WTC11 (cell line): ENCODE measurements at regions not wholly inside any gene's neighbourhood (a gene's known extent, or its start where the extent isn't known, plus 50 kb on each side); places are given as distances from the start of the nearest gene placed in this dataset.

Source experiments
- CREB1 ChIP-seq: sonication (generic); formaldehyde crosslinking; IDR thresholded peaks from 2 replicates; pipeline ENCODE4 v1.8.0; 2023; ENCODE audit warnings: mild to moderate bottlenecking, missing genetic modification reagents
- FOXK1 ChIP-seq: sonication (generic); formaldehyde crosslinking; IDR thresholded peaks from 2 replicates; pipeline ENCODE4 v1.8.0; 2022; ENCODE audit warnings: mild to moderate bottlenecking, moderate library complexity, missing genetic modification reagents
- JUN ChIP-seq: sonication (generic); formaldehyde crosslinking; IDR thresholded peaks from 2 replicates; pipeline ENCODE4 v1.8.0; 2023; ENCODE audit warnings: mild to moderate bottlenecking, missing genetic modification reagents
- KAT7 ChIP-seq: sonication (generic); formaldehyde crosslinking; IDR thresholded peaks from 2 replicates; pipeline ENCODE4 v1.8.1; 2023; ENCODE audit warnings: missing genetic modification reagents, mild to moderate bottlenecking, borderline replicate concordance
- NFYB ChIP-seq: sonication (generic); formaldehyde crosslinking; conservative IDR thresholded peaks from 2 replicates; pipeline ENCODE4 v1.8.0; 2022; ENCODE audit warnings: low read depth, missing genetic modification reagents
- SMAD3 ChIP-seq: sonication (generic); formaldehyde crosslinking; IDR thresholded peaks from 2 replicates; pipeline ENCODE4 v1.8.0; 2022; ENCODE audit warnings: missing genetic modification reagents, mild to moderate bottlenecking, borderline replicate concordance
- TEAD4 ChIP-seq: sonication (generic); formaldehyde crosslinking; IDR thresholded peaks from 2 replicates; pipeline ENCODE4 v1.8.0; 2022; ENCODE audit warnings: mild to moderate bottlenecking, missing genetic modification reagents
- TF ChIP-seq, protein P1 (sequence below): fragments of 200-600 bp; IDR thresholded peaks from 2 replicates; pipeline ENCODE4 v1.8.0; 2022; ENCODE audit warnings: antibody characterized with exemption
- TF ChIP-seq, protein P2 (sequence below): sonication (generic); formaldehyde crosslinking; IDR thresholded peaks from 2 replicates; pipeline ENCODE4 v1.8.0; 2022; ENCODE audit warnings: mild to moderate bottlenecking, missing genetic modification reagents
- TF ChIP-seq, protein P3 (sequence below): sonication (generic); formaldehyde crosslinking; IDR thresholded peaks from 2 replicates; pipeline ENCODE4 v1.8.1; 2022; ENCODE audit warnings: low read depth, missing genetic modification reagents, borderline replicate concordance

DNA sequence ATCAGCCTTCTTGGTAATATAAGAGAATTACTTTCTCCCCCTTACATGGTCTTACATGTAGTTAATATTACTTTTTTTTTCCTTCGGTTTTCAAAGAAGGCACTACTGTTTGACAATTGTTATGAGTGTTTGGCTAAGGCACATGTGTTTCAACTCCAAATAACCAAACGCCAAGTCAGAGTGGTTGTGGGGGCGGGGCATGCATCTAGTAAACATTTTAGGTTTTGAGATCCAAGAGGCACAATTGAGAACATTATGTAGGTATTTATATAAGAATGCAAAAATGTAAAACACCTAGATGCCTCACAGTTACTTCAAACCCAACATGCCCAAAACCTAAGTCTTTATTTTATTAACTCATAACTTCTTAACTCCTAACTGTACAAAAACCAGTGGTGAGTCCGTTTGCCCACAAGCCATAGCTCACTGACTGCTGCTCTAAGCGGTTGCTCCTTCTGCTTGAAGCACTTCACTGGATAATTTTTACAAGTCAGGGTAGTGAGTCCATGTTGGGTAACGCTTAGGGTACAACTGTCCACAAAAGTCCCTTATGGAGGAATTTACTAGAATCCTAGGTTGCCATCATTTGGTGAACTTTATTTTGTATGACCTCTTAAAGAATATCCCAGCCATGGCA is 189.9 kb downstream of the HUNK start:
- TF ChIP-seq, protein P1, sequence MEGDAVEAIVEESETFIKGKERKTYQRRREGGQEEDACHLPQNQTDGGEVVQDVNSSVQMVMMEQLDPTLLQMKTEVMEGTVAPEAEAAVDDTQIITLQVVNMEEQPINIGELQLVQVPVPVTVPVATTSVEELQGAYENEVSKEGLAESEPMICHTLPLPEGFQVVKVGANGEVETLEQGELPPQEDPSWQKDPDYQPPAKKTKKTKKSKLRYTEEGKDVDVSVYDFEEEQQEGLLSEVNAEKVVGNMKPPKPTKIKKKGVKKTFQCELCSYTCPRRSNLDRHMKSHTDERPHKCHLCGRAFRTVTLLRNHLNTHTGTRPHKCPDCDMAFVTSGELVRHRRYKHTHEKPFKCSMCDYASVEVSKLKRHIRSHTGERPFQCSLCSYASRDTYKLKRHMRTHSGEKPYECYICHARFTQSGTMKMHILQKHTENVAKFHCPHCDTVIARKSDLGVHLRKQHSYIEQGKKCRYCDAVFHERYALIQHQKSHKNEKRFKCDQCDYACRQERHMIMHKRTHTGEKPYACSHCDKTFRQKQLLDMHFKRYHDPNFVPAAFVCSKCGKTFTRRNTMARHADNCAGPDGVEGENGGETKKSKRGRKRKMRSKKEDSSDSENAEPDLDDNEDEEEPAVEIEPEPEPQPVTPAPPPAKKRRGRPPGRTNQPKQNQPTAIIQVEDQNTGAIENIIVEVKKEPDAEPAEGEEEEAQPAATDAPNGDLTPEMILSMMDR, result no peak
- TF ChIP-seq, protein P2, sequence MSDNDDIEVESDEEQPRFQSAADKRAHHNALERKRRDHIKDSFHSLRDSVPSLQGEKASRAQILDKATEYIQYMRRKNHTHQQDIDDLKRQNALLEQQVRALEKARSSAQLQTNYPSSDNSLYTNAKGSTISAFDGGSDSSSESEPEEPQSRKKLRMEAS (CRISPR knock-in tag), result no peak
- TF ChIP-seq CREB1 (CRISPR knock-in tag) (no peak), NFYB (CRISPR knock-in tag) (no peak), TEAD4 (CRISPR knock-in tag) (no peak), KAT7 (CRISPR knock-in tag) (no peak), FOXK1 (CRISPR knock-in tag) (no peak), JUN (CRISPR knock-in tag) (no peak), SMAD3 (CRISPR knock-in tag) (no peak)
- TF ChIP-seq, protein P3, sequence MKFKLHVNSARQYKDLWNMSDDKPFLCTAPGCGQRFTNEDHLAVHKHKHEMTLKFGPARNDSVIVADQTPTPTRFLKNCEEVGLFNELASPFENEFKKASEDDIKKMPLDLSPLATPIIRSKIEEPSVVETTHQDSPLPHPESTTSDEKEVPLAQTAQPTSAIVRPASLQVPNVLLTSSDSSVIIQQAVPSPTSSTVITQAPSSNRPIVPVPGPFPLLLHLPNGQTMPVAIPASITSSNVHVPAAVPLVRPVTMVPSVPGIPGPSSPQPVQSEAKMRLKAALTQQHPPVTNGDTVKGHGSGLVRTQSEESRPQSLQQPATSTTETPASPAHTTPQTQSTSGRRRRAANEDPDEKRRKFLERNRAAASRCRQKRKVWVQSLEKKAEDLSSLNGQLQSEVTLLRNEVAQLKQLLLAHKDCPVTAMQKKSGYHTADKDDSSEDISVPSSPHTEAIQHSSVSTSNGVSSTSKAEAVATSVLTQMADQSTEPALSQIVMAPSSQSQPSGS (CRISPR knock-in tag), result no peak
